ENCODE measurements at regions not wholly inside any gene's neighbourhood (a gene's known extent, or its start where the extent isn't known, plus 50 kb on each side); places are given as distances from the start of the nearest gene placed in this dataset.

GRCh38 chr1:62941780-62942179, 157.8 kb downstream of the ATG4C start:
- TF ChIP-seq EZH2 (IDR thresholded peaks at IDR 0.05) (no peak), POLR2AphosphoS5 (IDR thresholded peaks at IDR 0.05; ENCODE audit: borderline replicate concordance, low read depth, low read length) (no peak), FOXP2 (optimal IDR thresholded peaks at IDR 0.05; ENCODE audit: control extremely low read depth, extremely low read length, insufficient read depth) (no peak)
- Histone ChIP-seq H3K27ac (no peak overlapping the region), H3K36me3 (ENCODE audit: insufficient read depth, low read length) (no peaks in the 10 kb centered on the region), H3K4me3 (no peak overlapping the region), H3K9me3 (ENCODE audit: low read depth, low read length) (no peaks in the 10 kb centered on the region), H3K9ac (ENCODE audit: insufficient read length) (no peak overlapping the region)
- no peak for DNase-seq (ENCODE audit: low read depth, low spot score)

DNA sequence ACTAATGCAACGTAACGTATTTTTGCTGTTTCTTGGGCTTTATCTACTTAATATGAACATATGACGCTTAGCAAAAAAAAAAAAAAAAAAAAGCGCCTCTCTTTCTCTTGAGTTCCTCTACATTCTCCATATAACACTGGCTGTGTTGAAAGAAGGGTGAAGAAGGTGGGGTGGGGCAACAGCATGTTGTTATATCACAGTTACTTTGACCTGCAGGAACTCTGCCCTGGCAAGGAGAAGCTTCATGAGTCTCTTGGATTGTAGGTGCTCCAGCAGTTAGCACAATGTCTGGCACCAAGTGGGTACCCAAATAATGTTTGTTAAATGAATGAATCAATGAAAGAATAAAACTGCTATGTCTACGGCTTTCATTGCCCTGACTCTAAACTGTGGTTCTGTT, 162.6 kb downstream of the ATG4C start:
- H3K36me3 ChIP-seq (ENCODE audit: insufficient read depth, low read length) = no peaks in the 10 kb centered on the region
- H3K27ac ChIP-seq = no peak overlapping the region
- no peaks in the 10 kb centered on the region for H3K9me3 ChIP-seq (ENCODE audit: low read depth, low read length)
- no peak overlapping the region for H3K4me3 ChIP-seq
- DNase-seq (ENCODE audit: low read depth, low spot score) = no peak
- TF ChIP-seq EZH2 (IDR thresholded peaks at IDR 0.05) = no peak
- TF ChIP-seq POLR2AphosphoS5 (IDR thresholded peaks at IDR 0.05; ENCODE audit: borderline replicate concordance, low read depth, low read length) = no peak
- no peak overlapping the region for H3K9ac ChIP-seq (ENCODE audit: insufficient read length)

GRCh38 chr1:62951428-62951827, 167.5 kb downstream of the ATG4C start:
- H3K9me3 ChIP-seq (ENCODE audit: low read depth, low read length) = no peaks in the 10 kb centered on the region
- no peaks in the 10 kb centered on the region for H3K36me3 ChIP-seq (ENCODE audit: insufficient read depth, low read length)
- no peak overlapping the region for H3K9ac ChIP-seq (ENCODE audit: insufficient read length)
- no peak for DNase-seq (ENCODE audit: low read depth, low spot score)
- no peak overlapping the region for H3K4me3 ChIP-seq
- H3K27ac ChIP-seq = no peak overlapping the region
- TF ChIP-seq FOXP2 (optimal IDR thresholded peaks at IDR 0.05; ENCODE audit: control extremely low read depth, extremely low read length, insufficient read depth) (no peak), POLR2AphosphoS5 (IDR thresholded peaks at IDR 0.05; ENCODE audit: borderline replicate concordance, low read depth, low read length) (no peak), EZH2 (IDR thresholded peaks at IDR 0.05) (no peak)

GRCh38 chr1:62952596-62952995, 168.7 kb downstream of the ATG4C start:
- no peak overlapping the region for H3K4me3 ChIP-seq
- no peak for TF ChIP-seq EZH2 (IDR thresholded peaks at IDR 0.05)
- no peak for TF ChIP-seq FOXP2 (optimal IDR thresholded peaks at IDR 0.05; ENCODE audit: control extremely low read depth, extremely low read length, insufficient read depth)
- TF ChIP-seq POLR2AphosphoS5 (IDR thresholded peaks at IDR 0.05; ENCODE audit: borderline replicate concordance, low read depth, low read length) = no peak
- H3K36me3 ChIP-seq (ENCODE audit: insufficient read depth, low read length) = no peaks in the 10 kb centered on the region
- H3K9me3 ChIP-seq (ENCODE audit: low read depth, low read length) = no peaks in the 10 kb centered on the region
- H3K27ac ChIP-seq = no peak overlapping the region
- DNase-seq (ENCODE audit: low read depth, low spot score) = no peak
- no peak overlapping the region for H3K9ac ChIP-seq (ENCODE audit: insufficient read length)

DNA sequence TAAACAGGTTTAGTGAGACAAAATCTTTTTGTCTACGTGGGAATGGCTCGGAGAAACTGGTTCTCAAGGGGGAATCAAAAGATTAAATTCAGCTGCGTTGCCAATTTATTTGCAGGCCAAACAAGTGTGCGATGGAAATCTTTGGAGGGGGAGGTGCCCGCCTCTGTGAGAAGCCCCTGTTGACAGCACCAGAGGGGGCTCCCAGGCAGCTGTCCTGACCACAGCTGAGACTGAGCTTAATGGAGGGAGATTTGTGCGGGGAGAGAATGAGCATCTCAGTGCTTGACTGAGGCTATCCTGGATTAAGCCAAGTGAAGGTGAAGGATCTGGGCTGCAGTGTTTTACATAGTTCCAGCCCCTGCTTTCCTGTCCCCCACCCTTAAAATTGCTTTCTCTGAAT, 169.7 kb downstream of the ATG4C start:
- Histone ChIP-seq H3K4me3 (no peak overlapping the region), H3K36me3 (ENCODE audit: insufficient read depth, low read length) (no peaks in the 10 kb centered on the region), H3K9me3 (ENCODE audit: low read depth, low read length) (no peaks in the 10 kb centered on the region), H3K9ac (ENCODE audit: insufficient read length) (no peak overlapping the region), H3K27ac (no peak overlapping the region)
- TF ChIP-seq POLR2AphosphoS5 (IDR thresholded peaks at IDR 0.05; ENCODE audit: borderline replicate concordance, low read depth, low read length) = no peak
- no peak for TF ChIP-seq EZH2 (IDR thresholded peaks at IDR 0.05)
- TF ChIP-seq FOXP2 (optimal IDR thresholded peaks at IDR 0.05; ENCODE audit: control extremely low read depth, extremely low read length, insufficient read depth) = no peak
- DNase-seq (ENCODE audit: low read depth, low spot score) = no peak

GRCh38 chr1:62954758-62955157, 170.8 kb downstream of the ATG4C start:
- H3K36me3 ChIP-seq (ENCODE audit: insufficient read depth, low read length) = no peaks in the 10 kb centered on the region
- H3K9ac ChIP-seq (ENCODE audit: insufficient read length) = no peak overlapping the region
- no peak for DNase-seq (ENCODE audit: low read depth, low spot score)
- no peak for TF ChIP-seq POLR2AphosphoS5 (IDR thresholded peaks at IDR 0.05; ENCODE audit: borderline replicate concordance, low read depth, low read length)
- no peak overlapping the region for H3K27ac ChIP-seq
- H3K9me3 ChIP-seq (ENCODE audit: low read depth, low read length) = no peaks in the 10 kb centered on the region
- H3K4me3 ChIP-seq = no peak overlapping the region

GRCh38 chr1:62955666-62956065, 171.7 kb downstream of the ATG4C start:
- no peak overlapping the region for H3K9ac ChIP-seq (ENCODE audit: insufficient read length)
- no peak for DNase-seq (ENCODE audit: low read depth, low spot score)
- no peaks in the 10 kb centered on the region for H3K36me3 ChIP-seq (ENCODE audit: insufficient read depth, low read length)
- no peak overlapping the region for H3K27ac ChIP-seq
- no peak overlapping the region for H3K4me3 ChIP-seq
- no peaks in the 10 kb centered on the region for H3K9me3 ChIP-seq (ENCODE audit: low read depth, low read length)
- TF ChIP-seq POLR2AphosphoS5 (IDR thresholded peaks at IDR 0.05; ENCODE audit: borderline replicate concordance, low read depth, low read length) (no peak), FOXP2 (optimal IDR thresholded peaks at IDR 0.05; ENCODE audit: control extremely low read depth, extremely low read length, insufficient read depth) (no peak), EZH2 (IDR thresholded peaks at IDR 0.05) (no peak)

DNA sequence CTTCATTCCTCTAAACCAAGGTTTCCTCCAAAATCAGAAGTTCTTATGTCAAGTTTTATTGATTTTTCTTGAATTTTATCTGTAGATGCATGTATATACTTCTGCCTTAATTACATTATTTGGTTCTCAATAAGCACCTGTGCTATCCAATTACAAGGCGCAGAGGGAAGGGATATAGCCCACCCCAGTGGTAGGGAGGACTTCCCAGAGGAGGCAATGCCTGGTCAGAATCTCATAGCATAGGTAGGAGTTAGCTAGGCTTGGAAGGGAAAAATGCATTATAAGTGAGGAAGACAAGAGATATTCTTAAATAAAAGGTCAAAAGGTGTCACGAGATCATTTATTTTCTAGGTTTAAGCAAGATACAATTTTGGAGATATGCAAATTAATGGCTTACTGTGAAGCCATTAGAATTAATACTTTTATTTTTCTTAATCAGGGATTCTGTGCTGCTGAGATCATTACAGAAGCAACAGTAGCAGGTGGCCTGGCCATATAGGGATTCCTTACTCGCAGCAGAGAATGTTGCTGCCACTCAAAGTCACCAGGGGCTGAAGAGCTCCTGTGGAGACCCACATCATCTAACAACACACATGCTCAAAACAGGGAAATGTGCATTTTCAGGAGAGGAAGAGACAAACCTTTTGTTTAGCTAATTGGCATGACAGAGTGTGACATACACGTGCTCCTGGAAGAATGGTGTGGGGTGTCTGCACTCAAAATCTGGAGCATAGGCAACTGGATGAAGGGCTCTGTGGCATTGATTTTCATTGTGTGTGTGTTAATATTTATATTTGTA, 178.3 kb downstream of the ATG4C start:
- no peak overlapping the region for H3K27ac ChIP-seq
- H3K4me3 ChIP-seq = no peak overlapping the region
- H3K9me3 ChIP-seq (ENCODE audit: low read depth, low read length) = no peaks in the 10 kb centered on the region
- H3K36me3 ChIP-seq (ENCODE audit: insufficient read depth, low read length) = no peaks in the 10 kb centered on the region
- DNase-seq (ENCODE audit: low read depth, low spot score) = no peak
- no peak overlapping the region for H3K9ac ChIP-seq (ENCODE audit: insufficient read length)
- no peak for TF ChIP-seq FOXP2 (optimal IDR thresholded peaks at IDR 0.05; ENCODE audit: control extremely low read depth, extremely low read length, insufficient read depth)
- no peak for TF ChIP-seq EZH2 (IDR thresholded peaks at IDR 0.05)
- no peak for TF ChIP-seq POLR2AphosphoS5 (IDR thresholded peaks at IDR 0.05; ENCODE audit: borderline replicate concordance, low read depth, low read length)

All from SK-N-MC (cell line).